AG10803 (cell line): ENCODE measurements at regions not wholly inside any gene's neighbourhood (a gene's known extent, or its start where the extent isn't known, plus 50 kb on each side); places are given as distances from the start of the nearest gene placed in this dataset.
"Not testable (repeated sequence)": the region's sequence is repeated elsewhere in the genome, so short reads cannot be mapped to it uniquely, and the experiment has no call there.

ENCODE experiments used
- DNase-seq: peaks from one replicate; pipeline ENCODE4 v3.0.0; 2010; ENCODE audit warnings: low read depth
- H3K4me3 ChIP-seq: 2 replicates; pipeline ENCODE4 v1.5.1; 2011; ENCODE audit warnings: mild to moderate bottlenecking, low read length, control low read depth
- CTCF ChIP-seq: conservative IDR thresholded peaks from 2 replicates; pipeline ENCODE4 v1.5.1; 2011; ENCODE audit warnings: mild to moderate bottlenecking, low read length, control low read depth, inconsistent platforms

GRCh38 chr3:194034346-194035336 lies 101.3 kb upstream of the HES1 start:
- no peak overlapping the region for H3K4me3 ChIP-seq

GRCh38 chr3:194035406-194036138 lies 100.4 kb upstream of the HES1 start:
- DNase-seq, result no peak
- no peak for TF ChIP-seq CTCF
- no peak overlapping the region for H3K4me3 ChIP-seq

More at GRCh38 chr3:194034346-194035336, 101.3 kb upstream of the HES1 start:
- DNase-seq, result no peak
- TF ChIP-seq CTCF, result no peak

- no peak overlapping the region for H3K4me3 ChIP-seq
- DNase-seq, result no peak
- no peak for TF ChIP-seq CTCF
Observed at GRCh38 chr3:194036842-194037241, 99.1 kb upstream of the HES1 start.

- H3K4me3 ChIP-seq, DNase-seq: not testable (repeated sequence)
Observed at GRCh38 chr3:194038346-194038745, 97.6 kb upstream of the HES1 start.

GRCh38 chr3:194038960-194039359 lies 97.0 kb upstream of the HES1 start:
- no peak for TF ChIP-seq CTCF
- DNase-seq, result no peak
- H3K4me3 ChIP-seq, result no peak overlapping the region

- TF ChIP-seq CTCF, result no peak
- DNase-seq, result no peak
- no peak overlapping the region for H3K4me3 ChIP-seq
Observed at GRCh38 chr3:194040516-194041273, 95.3 kb upstream of the HES1 start.

GRCh38 chr3:194042927-194043326 lies 93.0 kb upstream of the HES1 start:
- no peak for TF ChIP-seq CTCF
- no peak overlapping the region for H3K4me3 ChIP-seq
- DNase-seq, result peak; percentile 74
